ENCODE measurements at regions not wholly inside any gene's neighbourhood (a gene's known extent, or its start where the extent isn't known, plus 50 kb on each side); places are given as distances from the start of the nearest gene placed in this dataset.

- TF ChIP-seq, protein P1, sequence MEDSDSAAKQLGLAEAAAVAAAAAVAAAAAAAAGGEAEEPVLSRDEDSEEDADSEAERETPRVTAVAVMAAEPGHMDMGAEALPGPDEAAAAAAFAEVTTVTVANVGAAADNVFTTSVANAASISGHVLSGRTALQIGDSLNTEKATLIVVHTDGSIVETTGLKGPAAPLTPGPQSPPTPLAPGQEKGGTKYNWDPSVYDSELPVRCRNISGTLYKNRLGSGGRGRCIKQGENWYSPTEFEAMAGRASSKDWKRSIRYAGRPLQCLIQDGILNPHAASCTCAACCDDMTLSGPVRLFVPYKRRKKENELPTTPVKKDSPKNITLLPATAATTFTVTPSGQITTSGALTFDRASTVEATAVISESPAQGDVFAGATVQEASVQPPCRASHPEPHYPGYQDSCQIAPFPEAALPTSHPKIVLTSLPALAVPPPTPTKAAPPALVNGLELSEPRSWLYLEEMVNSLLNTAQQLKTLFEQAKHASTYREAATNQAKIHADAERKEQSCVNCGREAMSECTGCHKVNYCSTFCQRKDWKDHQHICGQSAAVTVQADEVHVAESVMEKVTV (CRISPR knock-in tag; IDR thresholded peaks at IDR 0.05), result peak; percentile 66
- TF ChIP-seq CBX5 (IDR thresholded peaks at IDR 0.05; ENCODE audit: borderline replicate concordance, low read depth) (peak; percentile 73; the same call in 1 of the 2 replicates), HOMEZ (CRISPR knock-in tag; IDR thresholded peaks at IDR 0.05) (no peak), NFIC (IDR thresholded peaks at IDR 0.05) (no peak), ZNF639 (CRISPR knock-in tag; conservative IDR thresholded peaks at IDR 0.05 in 1 of 2, IDR thresholded peaks at IDR 0.05 in 1 of 2) (no peak), GABPB1 (CRISPR knock-in tag; IDR thresholded peaks at IDR 0.05) (peak; percentile 37; the same call in 1 of the 2 replicates), DDX20 (tag; IDR thresholded peaks at IDR 0.05; ENCODE audit: low read depth) (no peak), MTA1 (IDR thresholded peaks at IDR 0.05; ENCODE audit: borderline replicate concordance) (no peak), PCBP1 (IDR thresholded peaks at IDR 0.05; ENCODE audit: low read depth, low read length, poor library complexity, severe bottlenecking) (no peak), ZNF592 (IDR thresholded peaks at IDR 0.05) (no peak), BHLHE40 (IDR thresholded peaks at IDR 0.05; ENCODE audit: low read length) (0 out of 2 replicates have a peak, but pooled peaks have one; percentile 23), RAD21 (CRISPR knock-in tag; conservative IDR thresholded peaks at IDR 0.05 in 1 of 2, IDR thresholded peaks at IDR 0.05 in 1 of 2) (peak in 1 of 2 experiments; percentile 88; a peak in 2 of 4 replicates)
- TF ChIP-seq, protein P2, sequence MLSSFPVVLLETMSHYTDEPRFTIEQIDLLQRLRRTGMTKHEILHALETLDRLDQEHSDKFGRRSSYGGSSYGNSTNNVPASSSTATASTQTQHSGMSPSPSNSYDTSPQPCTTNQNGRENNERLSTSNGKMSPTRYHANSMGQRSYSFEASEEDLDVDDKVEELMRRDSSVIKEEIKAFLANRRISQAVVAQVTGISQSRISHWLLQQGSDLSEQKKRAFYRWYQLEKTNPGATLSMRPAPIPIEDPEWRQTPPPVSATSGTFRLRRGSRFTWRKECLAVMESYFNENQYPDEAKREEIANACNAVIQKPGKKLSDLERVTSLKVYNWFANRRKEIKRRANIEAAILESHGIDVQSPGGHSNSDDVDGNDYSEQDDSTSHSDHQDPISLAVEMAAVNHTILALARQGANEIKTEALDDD (IDR thresholded peaks at IDR 0.05), result 0 out of 2 replicates have a peak, but pooled peaks have one; percentile 23
- TF ChIP-seq, protein P3, sequence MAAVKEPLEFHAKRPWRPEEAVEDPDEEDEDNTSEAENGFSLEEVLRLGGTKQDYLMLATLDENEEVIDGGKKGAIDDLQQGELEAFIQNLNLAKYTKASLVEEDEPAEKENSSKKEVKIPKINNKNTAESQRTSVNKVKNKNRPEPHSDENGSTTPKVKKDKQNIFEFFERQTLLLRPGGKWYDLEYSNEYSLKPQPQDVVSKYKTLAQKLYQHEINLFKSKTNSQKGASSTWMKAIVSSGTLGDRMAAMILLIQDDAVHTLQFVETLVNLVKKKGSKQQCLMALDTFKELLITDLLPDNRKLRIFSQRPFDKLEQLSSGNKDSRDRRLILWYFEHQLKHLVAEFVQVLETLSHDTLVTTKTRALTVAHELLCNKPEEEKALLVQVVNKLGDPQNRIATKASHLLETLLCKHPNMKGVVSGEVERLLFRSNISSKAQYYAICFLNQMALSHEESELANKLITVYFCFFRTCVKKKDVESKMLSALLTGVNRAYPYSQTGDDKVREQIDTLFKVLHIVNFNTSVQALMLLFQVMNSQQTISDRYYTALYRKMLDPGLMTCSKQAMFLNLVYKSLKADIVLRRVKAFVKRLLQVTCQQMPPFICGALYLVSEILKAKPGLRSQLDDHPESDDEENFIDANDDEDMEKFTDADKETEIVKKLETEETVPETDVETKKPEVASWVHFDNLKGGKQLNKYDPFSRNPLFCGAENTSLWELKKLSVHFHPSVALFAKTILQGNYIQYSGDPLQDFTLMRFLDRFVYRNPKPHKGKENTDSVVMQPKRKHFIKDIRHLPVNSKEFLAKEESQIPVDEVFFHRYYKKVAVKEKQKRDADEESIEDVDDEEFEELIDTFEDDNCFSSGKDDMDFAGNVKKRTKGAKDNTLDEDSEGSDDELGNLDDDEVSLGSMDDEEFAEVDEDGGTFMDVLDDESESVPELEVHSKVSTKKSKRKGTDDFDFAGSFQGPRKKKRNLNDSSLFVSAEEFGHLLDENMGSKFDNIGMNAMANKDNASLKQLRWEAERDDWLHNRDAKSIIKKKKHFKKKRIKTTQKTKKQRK (IDR thresholded peaks at IDR 0.05; ENCODE audit: borderline replicate concordance, low read depth, low read length), result no peak
These were observed 480.2 kb upstream of the MIR17HG start (continued) for GRCh38 chr13:90867336-90867683.

Measured in K562 (cell line).